SK-N-SH treated with all-trans-retinoic acid at 6 μM for 48 hours (cell line): ENCODE measurements at regions not wholly inside any gene's neighbourhood (a gene's known extent, or its start where the extent isn't known, plus 50 kb on each side); places are given as distances from the start of the nearest gene placed in this dataset.
A peak's percentile ranks its signal among the peaks of the same experiment; 100 is the strongest.

ENCODE experiments used
- ATAC-seq: fragments of 200-7000 bp; cut with Tn5 transposase; 3 replicates; pipeline ENCODE4 v1.9.1; 2020; ENCODE audit warnings: mild to moderate bottlenecking, moderate library complexity
- ARNTL ChIP-seq: fragments of 450-650 bp; formaldehyde crosslinking; IDR thresholded peaks from 2 replicates; pipeline ENCODE4 v1.5.0; 2020; ENCODE audit warnings: low read depth, mild to moderate bottlenecking, moderate library complexity, borderline replicate concordance
- GLIS3 ChIP-seq: fragments of 250-450 bp; sonication (Bioruptor Pico); IDR thresholded peaks from 2 replicates; pipeline ENCODE4 v1.5.0; 2020; ENCODE audit warnings: mild to moderate bottlenecking, moderate library complexity
- ISL1 ChIP-seq: fragments of 250-450 bp; sonication (Bioruptor Pico); IDR thresholded peaks from 2 replicates; pipeline ENCODE4 v2.1.2; 2022; ENCODE audit warnings: mild to moderate bottlenecking, moderate library complexity
- OSR1 ChIP-seq: fragments of 250-450 bp; sonication (Bioruptor Pico); IDR thresholded peaks from 2 replicates; pipeline ENCODE4 v1.8.0; 2022; ENCODE audit warnings: moderate library complexity, mild to moderate bottlenecking, inconsistent platforms
- POU6F1 ChIP-seq: fragments of 250-450 bp; sonication (Bioruptor Pico); IDR thresholded peaks from 2 replicates; pipeline ENCODE4 v1.8.0; 2021; ENCODE audit warnings: low read depth, mild to moderate bottlenecking, moderate library complexity, borderline replicate concordance
- PPARA ChIP-seq: fragments of 250-450 bp; sonication (Bioruptor Pico); IDR thresholded peaks from 2 replicates; pipeline ENCODE4 v1.5.0; 2020; ENCODE audit warnings: mild to moderate bottlenecking, borderline replicate concordance
- RARB ChIP-seq: fragments of 250-450 bp; sonication (Bioruptor Pico); IDR thresholded peaks from 2 replicates; pipeline ENCODE4 v1.8.0; 2021; ENCODE audit warnings: mild to moderate bottlenecking, moderate library complexity
- SNAI2 ChIP-seq: fragments of 250-450 bp; sonication (Bioruptor Pico); IDR thresholded peaks from 2 replicates; pipeline ENCODE4 v1.5.0; 2020; ENCODE audit warnings: mild to moderate bottlenecking, moderate library complexity
- TCF4 ChIP-seq: fragments of 250-450 bp; sonication (Bioruptor Pico); IDR thresholded peaks from 2 replicates; pipeline ENCODE4 v1.8.0; 2021; ENCODE audit warnings: mild to moderate bottlenecking, moderate library complexity, borderline replicate concordance
- TSHZ2 ChIP-seq: fragments of 250-450 bp; sonication (Bioruptor Pico); IDR thresholded peaks from 2 replicates; pipeline ENCODE4 v1.5.0; 2020; ENCODE audit warnings: mild to moderate bottlenecking, moderate library complexity
- ZFP3 ChIP-seq: fragments of 250-450 bp; sonication (Bioruptor Pico); IDR thresholded peaks from 2 replicates; pipeline ENCODE4 v1.5.0; 2020; ENCODE audit warnings: mild to moderate bottlenecking, moderate library complexity
- ZFP30 ChIP-seq: fragments of 450-650 bp; formaldehyde crosslinking; IDR thresholded peaks from 2 replicates; pipeline ENCODE4 v1.5.0; 2022; ENCODE audit warnings: mild to moderate bottlenecking, moderate library complexity
- ZNF565 ChIP-seq: fragments of 450-650 bp; formaldehyde crosslinking; conservative IDR thresholded peaks from 2 replicates; pipeline ENCODE4 v1.5.0; 2020; ENCODE audit warnings: low read depth, mild to moderate bottlenecking, moderate library complexity
- TF ChIP-seq, protein P1 (sequence below): fragments of 250-450 bp; sonication (Bioruptor Pico); IDR thresholded peaks from 2 replicates; pipeline ENCODE4 v1.5.1; 2020; ENCODE audit warnings: low read depth, mild to moderate bottlenecking, moderate library complexity
- TF ChIP-seq, protein P2 (sequence below): fragments of 250-450 bp; sonication (Bioruptor Pico); IDR thresholded peaks from 2 replicates; pipeline ENCODE4 v1.8.0; 2020; ENCODE audit warnings: mild to moderate bottlenecking, moderate library complexity, borderline replicate concordance
- TF ChIP-seq, protein P3 (sequence below): fragments of 250-450 bp; sonication (Bioruptor Pico); IDR thresholded peaks from 2 replicates; pipeline ENCODE4 v1.5.1; 2021; ENCODE audit warnings: mild to moderate bottlenecking, moderate library complexity

GRCh38 chr16:87108278-87108677 lies 208.9 kb downstream of the C16orf95 start:
- TF ChIP-seq RARB (CRISPR knock-in tag) (no peak), TSHZ2 (CRISPR knock-in tag) (no peak)
- TF ChIP-seq, all 23 proteins: peak for 0
- ATAC-seq, result no peak

DNA sequence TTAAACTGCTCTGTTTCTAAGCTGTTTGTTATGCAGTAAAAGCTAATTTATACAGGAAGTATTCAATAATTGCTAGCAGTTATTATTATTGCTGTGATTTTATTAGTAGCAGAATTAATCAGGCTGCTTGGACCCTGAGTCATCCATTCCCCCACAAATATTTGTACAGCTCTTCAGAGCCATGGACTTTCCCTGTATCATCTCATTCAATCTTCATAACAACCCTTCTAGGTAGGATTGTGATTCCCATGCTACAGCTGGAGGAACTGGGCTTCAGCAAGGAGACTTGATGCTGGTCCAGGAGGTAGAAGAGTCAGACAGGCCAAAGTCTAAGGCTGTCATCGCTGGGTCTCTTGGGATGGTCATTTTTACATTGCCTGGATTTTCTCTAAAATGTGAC lies 208.3 kb downstream of the C16orf95 start:
- no peak for ATAC-seq
- TF ChIP-seq SNAI2, result no peak

DNA sequence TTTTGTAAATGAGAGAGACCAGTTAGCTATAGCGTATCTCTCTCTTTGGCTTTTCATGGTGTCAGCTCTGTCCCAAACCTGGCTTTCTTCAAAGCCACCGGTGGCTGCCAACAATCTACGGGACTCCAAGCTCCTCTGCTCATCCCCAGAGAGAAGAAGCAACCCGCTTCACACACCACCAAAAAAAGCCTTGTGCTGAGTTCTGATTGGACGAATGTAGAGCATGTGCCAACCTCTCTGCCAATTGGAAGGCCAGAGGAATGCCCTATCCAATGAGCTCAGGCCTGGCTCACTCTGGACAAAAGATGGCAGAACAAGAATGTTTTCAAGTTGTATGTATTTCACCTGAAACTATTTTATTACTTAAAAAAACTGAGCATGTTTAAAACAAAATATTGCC lies 202.4 kb downstream of the C16orf95 start:
- TF ChIP-seq ZFP30 (CRISPR knock-in tag) (no peak), SNAI2 (no peak), TSHZ2 (CRISPR knock-in tag) (no peak), RARB (CRISPR knock-in tag) (no peak), POU6F1 (CRISPR knock-in tag) (no peak), ARNTL (CRISPR knock-in tag) (no peak), GLIS3 (CRISPR knock-in tag) (no peak), ZNF565 (CRISPR knock-in tag) (no peak), ZFP3 (CRISPR knock-in tag) (no peak), OSR1 (CRISPR knock-in tag) (no peak), PPARA (CRISPR knock-in tag) (no peak), TCF4 (no peak), ISL1 (CRISPR knock-in tag) (no peak)
- TF ChIP-seq, protein P1, sequence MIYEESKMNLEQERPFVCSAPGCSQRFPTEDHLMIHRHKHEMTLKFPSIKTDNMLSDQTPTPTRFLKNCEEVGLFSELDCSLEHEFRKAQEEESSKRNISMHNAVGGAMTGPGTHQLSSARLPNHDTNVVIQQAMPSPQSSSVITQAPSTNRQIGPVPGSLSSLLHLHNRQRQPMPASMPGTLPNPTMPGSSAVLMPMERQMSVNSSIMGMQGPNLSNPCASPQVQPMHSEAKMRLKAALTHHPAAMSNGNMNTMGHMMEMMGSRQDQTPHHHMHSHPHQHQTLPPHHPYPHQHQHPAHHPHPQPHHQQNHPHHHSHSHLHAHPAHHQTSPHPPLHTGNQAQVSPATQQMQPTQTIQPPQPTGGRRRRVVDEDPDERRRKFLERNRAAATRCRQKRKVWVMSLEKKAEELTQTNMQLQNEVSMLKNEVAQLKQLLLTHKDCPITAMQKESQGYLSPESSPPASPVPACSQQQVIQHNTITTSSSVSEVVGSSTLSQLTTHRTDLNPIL (CRISPR knock-in tag), result no peak
- TF ChIP-seq, protein P2, sequence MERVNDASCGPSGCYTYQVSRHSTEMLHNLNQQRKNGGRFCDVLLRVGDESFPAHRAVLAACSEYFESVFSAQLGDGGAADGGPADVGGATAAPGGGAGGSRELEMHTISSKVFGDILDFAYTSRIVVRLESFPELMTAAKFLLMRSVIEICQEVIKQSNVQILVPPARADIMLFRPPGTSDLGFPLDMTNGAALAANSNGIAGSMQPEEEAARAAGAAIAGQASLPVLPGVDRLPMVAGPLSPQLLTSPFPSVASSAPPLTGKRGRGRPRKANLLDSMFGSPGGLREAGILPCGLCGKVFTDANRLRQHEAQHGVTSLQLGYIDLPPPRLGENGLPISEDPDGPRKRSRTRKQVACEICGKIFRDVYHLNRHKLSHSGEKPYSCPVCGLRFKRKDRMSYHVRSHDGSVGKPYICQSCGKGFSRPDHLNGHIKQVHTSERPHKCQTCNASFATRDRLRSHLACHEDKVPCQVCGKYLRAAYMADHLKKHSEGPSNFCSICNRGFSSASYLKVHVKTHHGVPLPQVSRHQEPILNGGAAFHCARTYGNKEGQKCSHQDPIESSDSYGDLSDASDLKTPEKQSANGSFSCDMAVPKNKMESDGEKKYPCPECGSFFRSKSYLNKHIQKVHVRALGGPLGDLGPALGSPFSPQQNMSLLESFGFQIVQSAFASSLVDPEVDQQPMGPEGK (CRISPR knock-in tag), result no peak
- TF ChIP-seq, protein P3, sequence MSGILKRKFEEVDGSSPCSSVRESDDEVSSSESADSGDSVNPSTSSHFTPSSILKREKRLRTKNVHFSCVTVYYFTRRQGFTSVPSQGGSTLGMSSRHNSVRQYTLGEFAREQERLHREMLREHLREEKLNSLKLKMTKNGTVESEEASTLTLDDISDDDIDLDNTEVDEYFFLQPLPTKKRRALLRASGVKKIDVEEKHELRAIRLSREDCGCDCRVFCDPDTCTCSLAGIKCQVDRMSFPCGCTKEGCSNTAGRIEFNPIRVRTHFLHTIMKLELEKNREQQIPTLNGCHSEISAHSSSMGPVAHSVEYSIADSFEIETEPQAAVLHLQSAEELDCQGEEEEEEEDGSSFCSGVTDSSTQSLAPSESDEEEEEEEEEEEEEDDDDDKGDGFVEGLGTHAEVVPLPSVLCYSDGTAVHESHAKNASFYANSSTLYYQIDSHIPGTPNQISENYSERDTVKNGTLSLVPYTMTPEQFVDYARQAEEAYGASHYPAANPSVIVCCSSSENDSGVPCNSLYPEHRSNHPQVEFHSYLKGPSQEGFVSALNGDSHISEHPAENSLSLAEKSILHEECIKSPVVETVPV (CRISPR knock-in tag), result no peak
- 0 out of 3 replicates have a peak, but pooled peaks have one; percentile 25 for ATAC-seq
